Mesendoderm (in vitro differentiated cells): ENCODE measurements at regions not wholly inside any gene's neighbourhood (a gene's known extent, or its start where the extent isn't known, plus 50 kb on each side); places are given as distances from the start of the nearest gene placed in this dataset.

Experiments used
- DNase-seq: peaks from one replicate; pipeline ENCODE4 v3.0.0; 2013
- H2AK5ac ChIP-seq: 2 replicates; pipeline ENCODE4 v1.6.1; 2013; ENCODE audit warnings: low read length, inconsistent platforms
- H2BK120ac ChIP-seq: 2 replicates; pipeline ENCODE4 v1.6.1; 2013; ENCODE audit warnings: low read depth, mild to moderate bottlenecking, low read length, moderate library complexity, mixed read lengths
- H2BK15ac ChIP-seq: replicated peaks from 2 replicates; pipeline ENCODE4 v1.6.1; 2013; ENCODE audit warnings: low read depth, mild to moderate bottlenecking, moderate library complexity
- H2BK5ac ChIP-seq: 2 replicates; pipeline ENCODE4 v1.6.1; 2013; ENCODE audit warnings: low read length, inconsistent platforms
- H3K18ac ChIP-seq: 2 replicates; pipeline ENCODE4 v1.6.1; 2013; ENCODE audit warnings: mild to moderate bottlenecking, low read length, mixed read lengths
- H3K23ac ChIP-seq: one replicate; pipeline ENCODE4 v1.6.1; 2013; ENCODE audit warnings: low read length
- H3K27ac ChIP-seq: 2 replicates; pipeline ENCODE4 v1.5.1; 2013; ENCODE audit warnings: low read depth, mild to moderate bottlenecking, inconsistent platforms, low read length, moderate library complexity
- H3K27me3 ChIP-seq: 2 replicates; pipeline ENCODE4 v1.6.1; 2013; ENCODE audit warnings: low read length, control low read depth, mild to moderate bottlenecking, inconsistent platforms; ENCODE audit not compliant: insufficient read depth, poor library complexity
- H3K36me3 ChIP-seq: 2 replicates; pipeline ENCODE4 v1.6.1; 2013; ENCODE audit warnings: low read length, inconsistent platforms; ENCODE audit not compliant: control insufficient read depth, insufficient read depth
- H3K4ac ChIP-seq: one replicate; pipeline ENCODE4 v1.6.1; 2013; ENCODE audit warnings: low read depth, mild to moderate bottlenecking, low read length, moderate library complexity
- H3K4me1 ChIP-seq: 2 replicates; pipeline ENCODE4 v1.6.1; 2013; ENCODE audit warnings: low read depth, low read length, inconsistent platforms; ENCODE audit not compliant: control insufficient read depth
- H3K4me2 ChIP-seq: 2 replicates; pipeline ENCODE4 v1.6.1; 2013; ENCODE audit warnings: low read length
- H3K4me3 ChIP-seq: 2 replicates; pipeline ENCODE4 v1.5.1; 2013; ENCODE audit warnings: mild to moderate bottlenecking, low read length
- H3K56ac ChIP-seq: one replicate; pipeline ENCODE4 v1.6.1; 2013; ENCODE audit warnings: low read length
- H3K79me1 ChIP-seq: 2 replicates; pipeline ENCODE4 v1.6.1; 2013; ENCODE audit warnings: low read length, inconsistent platforms
- H3K79me2 ChIP-seq: 2 replicates; pipeline ENCODE4 v1.6.1; 2013; ENCODE audit warnings: mild to moderate bottlenecking, low read length; ENCODE audit not compliant: control insufficient read depth, insufficient read depth
- H3K9ac ChIP-seq: 2 replicates; pipeline ENCODE4 v1.6.1; 2013; ENCODE audit warnings: low read length, inconsistent platforms
- H4K5ac ChIP-seq: one replicate; pipeline ENCODE4 v1.6.1; 2013; ENCODE audit warnings: low read length
- H4K8ac ChIP-seq: one replicate; pipeline ENCODE4 v1.6.1; 2013; ENCODE audit warnings: low read depth, mild to moderate bottlenecking, control low read depth, low read length, moderate library complexity
- WGBS: extraction: QIAGEN DNeasy Blood & Tissue Kit; methylation state at CpG from one replicate; pipeline ENCODE4 v1.1.7; 2013; ENCODE audit warnings: low lambda C conversion rate, missing lambda C conversion rate; ENCODE audit not compliant: insufficient coverage; ENCODE audit errors: extremely low coverage; 5-methylcytosine and 5-hydroxymethylcytosine counted together

DNA sequence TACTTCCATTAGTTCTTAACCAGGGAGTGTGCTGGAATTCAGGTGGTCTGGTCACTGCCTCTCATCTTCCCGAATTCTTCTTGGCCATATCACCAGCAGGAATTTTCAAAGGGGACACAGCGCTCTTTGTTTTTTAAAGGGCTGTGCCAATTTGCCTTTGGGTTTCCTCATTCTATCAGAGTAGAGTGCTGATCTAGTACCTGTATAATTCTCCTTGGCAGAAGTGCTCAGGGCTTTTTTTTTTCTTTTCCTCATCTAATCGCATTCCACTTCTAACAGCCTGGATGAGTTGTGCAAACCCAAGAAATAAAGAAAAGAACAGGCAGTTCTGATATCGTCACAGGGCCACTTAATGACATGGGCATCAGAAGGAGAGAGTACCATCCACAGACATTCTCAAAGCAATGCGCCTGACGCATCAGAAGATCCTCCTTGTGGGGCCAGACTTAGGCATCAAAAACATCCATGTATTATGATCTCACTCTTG is 121.0 kb downstream of the ASB7 start:
- no peak overlapping the region for H3K27ac ChIP-seq

DNA sequence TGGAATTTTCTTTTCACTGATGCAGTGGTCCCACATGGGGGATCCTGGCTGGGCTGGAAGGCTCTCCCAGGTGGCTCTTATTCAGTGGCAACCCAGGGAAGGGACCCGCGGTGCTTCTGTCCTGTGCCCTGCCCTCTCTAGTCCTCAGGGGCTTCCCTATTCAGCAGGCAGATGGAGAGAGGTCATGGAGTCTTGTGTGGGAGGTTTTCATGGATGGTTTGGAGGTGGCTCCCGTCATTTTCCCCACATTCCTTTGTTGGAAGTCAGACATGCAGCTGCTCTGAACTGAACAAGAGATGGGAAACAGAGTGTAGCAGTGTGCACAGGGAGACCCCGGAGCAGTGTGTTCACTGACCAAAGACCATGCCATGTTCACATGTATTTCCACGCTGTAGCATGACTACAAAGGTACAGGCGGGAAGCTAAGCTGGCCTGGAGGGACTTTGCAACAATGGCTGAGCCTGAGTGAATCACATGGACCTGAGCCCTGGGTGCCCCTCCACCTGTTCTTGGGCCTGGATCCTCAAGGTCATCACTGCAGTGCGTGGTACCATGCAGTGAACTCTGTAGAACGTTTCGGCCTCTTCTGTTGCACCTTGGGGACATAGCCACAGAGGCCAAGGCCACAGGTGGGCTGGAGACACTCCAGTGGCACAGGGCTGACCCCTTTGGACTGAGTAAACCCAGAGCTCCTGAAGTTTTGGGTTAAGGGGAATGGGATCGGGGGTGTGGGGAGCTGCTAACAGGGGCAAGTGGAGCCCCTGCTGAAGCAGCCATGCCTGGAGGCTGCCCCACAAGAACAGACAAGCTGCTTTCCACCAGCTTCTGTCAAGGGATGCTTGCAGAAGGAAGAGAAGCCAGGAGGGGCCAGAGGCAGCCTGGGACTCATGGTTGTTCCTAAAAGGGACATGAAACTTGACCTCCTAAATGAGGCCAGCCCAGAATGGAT is 123.0 kb downstream of the ASB7 start:
- Histone ChIP-seq H3K4ac (no peak overlapping the region), H3K79me2 (no peaks in the 10 kb centered on the region), H4K5ac (no peak overlapping the region), H2AK5ac (no peak overlapping the region), H3K36me3 (no peaks in the 10 kb centered on the region), H3K4me3 (no peak overlapping the region), H4K8ac (no peak overlapping the region), H2BK5ac (no peak overlapping the region), H3K18ac (no peak overlapping the region), H3K9ac (no peak overlapping the region), H2BK15ac (no peak overlapping the region), H3K79me1 (no peaks in the 10 kb centered on the region), H3K4me2 (no peak overlapping the region), H3K27ac (no peak overlapping the region), H3K23ac (no peak overlapping the region), H2BK120ac (no peak overlapping the region), H3K27me3 (no peaks in the 10 kb centered on the region), H3K56ac (no peak overlapping the region), H3K4me1 (no peaks in the 10 kb centered on the region)
- DNase-seq, result no peak
- no CpG with 5 or more reads among the region's 10 CpGs for WGBS

More for the DNA sequence above, 121.0 kb downstream of the ASB7 start:
- Histone ChIP-seq H2BK15ac (no peak overlapping the region), H3K23ac (no peak overlapping the region), H3K4ac (no peak overlapping the region), H3K9ac (no peak overlapping the region), H2BK5ac (no peak overlapping the region), H3K27me3 (no peaks in the 10 kb centered on the region), H3K18ac (no peak overlapping the region), H4K8ac (no peak overlapping the region), H3K4me2 (no peak overlapping the region), H3K4me3 (no peak overlapping the region), H3K36me3 (no peaks in the 10 kb centered on the region), H2BK120ac (no peak overlapping the region), H3K79me2 (no peaks in the 10 kb centered on the region), H2AK5ac (no peak overlapping the region), H3K79me1 (no peaks in the 10 kb centered on the region), H3K4me1 (no peaks in the 10 kb centered on the region), H4K5ac (no peak overlapping the region), H3K56ac (no peak overlapping the region)
- no peak for DNase-seq
- WGBS, result no CpG with 5 or more reads among the region's 6 CpGs

DNA sequence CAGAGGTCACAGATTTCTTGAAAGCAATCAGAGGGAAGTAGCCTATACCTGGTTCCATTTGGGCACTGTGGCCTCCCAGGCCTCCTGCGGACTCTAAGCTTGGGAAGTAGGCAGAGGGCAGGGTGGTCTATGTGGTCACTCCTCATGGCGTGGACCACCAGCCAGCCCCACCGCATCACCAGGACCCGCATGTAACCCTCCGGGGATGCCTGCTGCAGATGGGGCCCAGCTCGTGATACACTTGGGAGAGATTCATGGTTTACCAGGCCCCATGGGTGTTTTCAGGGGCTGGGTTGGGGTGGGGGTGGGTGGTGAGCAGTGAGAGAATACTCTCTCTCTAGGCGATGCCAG is 123.7 kb downstream of the ASB7 start:
- H3K36me3 ChIP-seq, result no peaks in the 10 kb centered on the region
- H3K27me3 ChIP-seq, result no peaks in the 10 kb centered on the region
- H3K27ac ChIP-seq, result no peak overlapping the region
- no peak overlapping the region for H3K56ac ChIP-seq
- H3K79me1 ChIP-seq, result no peaks in the 10 kb centered on the region
- no peak overlapping the region for H4K5ac ChIP-seq
- H3K4me2 ChIP-seq, result no peak overlapping the region
- no peak overlapping the region for H2BK120ac ChIP-seq
- no peak for DNase-seq
- H2BK5ac ChIP-seq, result no peak overlapping the region
- no peaks in the 10 kb centered on the region for H3K79me2 ChIP-seq
- no peak overlapping the region for H3K9ac ChIP-seq
- no CpG with 5 or more reads among the region's 7 CpGs for whole genome bisulfite sequencing
- no peak overlapping the region for H4K8ac ChIP-seq
- H2BK15ac ChIP-seq, result no peak overlapping the region
- H3K18ac ChIP-seq, result no peak overlapping the region
- H3K4me3 ChIP-seq, result no peak overlapping the region
- H3K4ac ChIP-seq, result no peak overlapping the region
- H3K23ac ChIP-seq, result no peak overlapping the region
- no peaks in the 10 kb centered on the region for H3K4me1 ChIP-seq
- no peak overlapping the region for H2AK5ac ChIP-seq

DNA sequence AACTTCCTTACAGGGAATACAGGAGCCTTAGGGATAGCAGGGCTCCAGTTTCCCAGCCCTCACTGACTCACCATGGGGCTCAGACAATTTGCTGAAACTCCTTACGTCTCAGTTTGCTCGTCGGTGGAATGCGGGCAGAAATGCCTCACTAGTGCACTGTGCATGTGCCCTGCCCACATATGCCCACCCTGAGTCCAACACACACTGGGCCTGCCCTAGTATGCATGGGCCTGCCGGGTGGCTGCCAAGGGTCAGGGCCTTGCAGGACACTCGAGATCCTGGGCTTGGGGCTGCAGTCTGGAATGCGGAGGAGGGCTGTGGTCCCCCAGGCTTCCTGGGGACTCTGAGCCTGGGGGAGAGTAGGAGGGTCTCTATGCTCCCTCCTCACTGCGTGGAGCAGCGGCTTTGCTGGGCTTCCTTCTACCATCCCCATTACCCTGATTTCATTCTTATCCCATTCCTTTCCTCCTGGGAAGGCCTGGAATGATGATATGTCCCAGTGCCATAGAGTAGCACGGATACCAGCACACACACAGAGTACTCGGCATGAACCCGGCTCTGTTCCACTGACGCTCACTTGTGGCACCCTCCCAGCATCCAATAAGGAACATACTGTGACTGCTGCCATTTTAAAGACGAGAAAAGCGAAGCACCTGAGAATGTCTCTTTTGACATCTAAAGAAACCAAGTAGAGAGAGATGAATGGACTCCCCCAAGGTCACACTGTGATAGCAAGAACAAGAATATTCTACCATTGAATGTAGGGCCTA is 124.2 kb downstream of the ASB7 start:
- no peaks in the 10 kb centered on the region for H3K36me3 ChIP-seq
- no peak for DNase-seq
- no CpG with 5 or more reads among the region's 15 CpGs for WGBS

DNA sequence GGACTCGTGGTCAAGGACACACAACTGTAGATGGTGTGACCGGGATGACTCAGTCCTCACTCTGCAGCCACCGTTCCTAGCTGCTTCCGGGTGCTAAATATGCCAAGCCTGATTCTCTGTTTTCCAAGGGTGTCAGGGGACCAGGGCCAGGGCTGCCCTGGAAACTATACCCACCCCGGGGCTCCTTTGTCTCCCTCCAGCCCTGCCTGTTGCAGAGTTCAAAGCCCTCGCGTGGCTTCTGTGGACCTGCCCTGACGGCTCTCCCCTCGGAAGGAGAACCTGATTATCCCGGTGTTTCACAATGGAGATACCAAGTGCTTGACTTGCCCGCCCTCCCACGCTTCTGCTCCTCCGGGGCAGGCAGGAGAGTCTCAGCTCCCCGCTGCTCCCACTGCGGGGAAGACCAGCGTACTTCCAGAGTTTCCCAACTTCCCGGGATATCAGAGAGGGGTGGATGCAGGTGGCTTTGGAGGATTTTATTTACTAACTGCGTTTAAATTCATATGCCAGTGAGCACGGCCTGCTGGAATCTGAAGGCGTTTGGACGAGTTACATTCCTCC is 125.0 kb downstream of the ASB7 start:
- no peak overlapping the region for H3K27ac ChIP-seq
- H3K79me1 ChIP-seq, result no peaks in the 10 kb centered on the region
- H2AK5ac ChIP-seq, result no peak overlapping the region
- no CpG with 5 or more reads among the region's 21 CpGs for WGBS
- no peak overlapping the region for H3K56ac ChIP-seq
- H3K4ac ChIP-seq, result no peak overlapping the region
- H4K8ac ChIP-seq, result no peak overlapping the region
- H3K27me3 ChIP-seq, result no peaks in the 10 kb centered on the region
- no peak overlapping the region for H2BK15ac ChIP-seq
- no peak overlapping the region for H4K5ac ChIP-seq
- no peaks in the 10 kb centered on the region for H3K36me3 ChIP-seq
- no peak overlapping the region for H3K4me3 ChIP-seq
- H2BK5ac ChIP-seq, result no peak overlapping the region
- H3K4me1 ChIP-seq, result no peaks in the 10 kb centered on the region
- H3K79me2 ChIP-seq, result no peaks in the 10 kb centered on the region
- H3K4me2 ChIP-seq, result no peak overlapping the region
- H3K23ac ChIP-seq, result no peak overlapping the region
- no peak overlapping the region for H2BK120ac ChIP-seq
- DNase-seq, result no peak
- H3K9ac ChIP-seq, result no peak overlapping the region
- H3K18ac ChIP-seq, result no peak overlapping the region

More for the DNA sequence above, 124.2 kb downstream of the ASB7 start:
- Histone ChIP-seq H3K4me3 (no peak overlapping the region), H4K5ac (no peak overlapping the region), H3K23ac (no peak overlapping the region), H3K79me1 (no peaks in the 10 kb centered on the region), H2AK5ac (no peak overlapping the region), H2BK5ac (no peak overlapping the region), H3K27ac (no peak overlapping the region), H3K9ac (no peak overlapping the region), H4K8ac (no peak overlapping the region), H3K4ac (no peak overlapping the region), H3K56ac (no peak overlapping the region), H2BK15ac (no peak overlapping the region), H3K4me1 (no peaks in the 10 kb centered on the region), H3K79me2 (no peaks in the 10 kb centered on the region), H3K18ac (no peak overlapping the region), H2BK120ac (no peak overlapping the region), H3K27me3 (no peaks in the 10 kb centered on the region), H3K4me2 (no peak overlapping the region)
